Loucy (cell line): ENCODE measurements at regions not wholly inside any gene's neighbourhood (a gene's known extent, or its start where the extent isn't known, plus 50 kb on each side); places are given as distances from the start of the nearest gene placed in this dataset.

ENCODE experiments used
- H2AFZ ChIP-seq: fragments of 200-600 bp; sonication (generic); 2 replicates; pipeline ENCODE4 v1.6.0; 2016; ENCODE audit warnings: antibody characterized with exemption, mild to moderate bottlenecking, low read length, moderate library complexity
- H3F3A ChIP-seq: fragments of 200-600 bp; 2 replicates; pipeline ENCODE4 v1.6.0; 2016; ENCODE audit warnings: antibody characterized with exemption, low read depth, mild to moderate bottlenecking
- H3K27me3 ChIP-seq: fragments of 200-600 bp; sonication (generic); 2 replicates; pipeline ENCODE4 v1.6.1; 2014; ENCODE audit warnings: low read length, mild to moderate bottlenecking; ENCODE audit not compliant: insufficient read depth, poor library complexity, severe bottlenecking
- H3K36me3 ChIP-seq: fragments of 200-600 bp; sonication (generic); 2 replicates; pipeline ENCODE4 v1.6.1; 2016; ENCODE audit warnings: low read length; ENCODE audit not compliant: insufficient read depth
- H3K4me1 ChIP-seq: fragments of 200-600 bp; sonication (generic); 2 replicates; pipeline ENCODE4 v1.5.1; 2014; ENCODE audit warnings: low read length, mild to moderate bottlenecking; ENCODE audit not compliant: insufficient read depth, poor library complexity, severe bottlenecking
- H3K4me2 ChIP-seq: fragments of 200-600 bp; sonication (generic); 2 replicates; pipeline ENCODE4 v1.6.0; 2014; ENCODE audit warnings: antibody characterized with exemption, low read length, low read depth, mild to moderate bottlenecking; ENCODE audit not compliant: poor library complexity, severe bottlenecking
- H3K4me3 ChIP-seq: fragments of 200-600 bp; sonication (generic); 2 replicates; pipeline ENCODE4 v1.5.1; 2014; ENCODE audit warnings: low read length, mild to moderate bottlenecking, mixed read lengths; ENCODE audit not compliant: poor library complexity, severe bottlenecking
- H3K79me2 ChIP-seq: fragments of 200-600 bp; sonication (generic); 2 replicates; pipeline ENCODE4 v1.6.1; 2014; ENCODE audit warnings: low read length; ENCODE audit not compliant: insufficient read depth
- H3K9ac ChIP-seq: fragments of 200-600 bp; sonication (generic); 2 replicates; pipeline ENCODE4 v1.6.0; 2014; ENCODE audit warnings: mild to moderate bottlenecking, low read depth, low read length, moderate library complexity; ENCODE audit not compliant: poor library complexity, severe bottlenecking
- H3K9me2 ChIP-seq: fragments of 200-600 bp; sonication (generic); replicated peaks from 2 replicates; pipeline ENCODE4 v1.6.1; 2016; ENCODE audit warnings: low read depth, low read length, mixed read lengths
- H3K9me3 ChIP-seq: fragments of 200-600 bp; sonication (generic); 2 replicates; pipeline ENCODE4 v1.6.1; 2014; ENCODE audit warnings: mild to moderate bottlenecking, antibody characterized with exemption, low read length, low read depth; ENCODE audit not compliant: insufficient read depth
- H4K20me1 ChIP-seq: fragments of 200-600 bp; sonication (generic); 2 replicates; pipeline ENCODE4 v1.6.0; 2014; ENCODE audit warnings: antibody characterized with exemption, low read length, mild to moderate bottlenecking; ENCODE audit not compliant: insufficient read depth, poor library complexity, severe bottlenecking
- EZH2phosphoT487 ChIP-seq: fragments of 200-600 bp; IDR thresholded peaks from 2 replicates; pipeline ENCODE4 v1.6.1; 2018; ENCODE audit warnings: antibody characterized with exemption, mild to moderate bottlenecking, moderate library complexity, borderline replicate concordance
- TF ChIP-seq, protein P1 (sequence below): fragments of 200-600 bp; sonication (generic); conservative IDR thresholded peaks from 2 replicates; pipeline ENCODE4 v1.5.1; 2014; ENCODE audit warnings: mild to moderate bottlenecking, antibody characterized with exemption, low read length

DNA sequence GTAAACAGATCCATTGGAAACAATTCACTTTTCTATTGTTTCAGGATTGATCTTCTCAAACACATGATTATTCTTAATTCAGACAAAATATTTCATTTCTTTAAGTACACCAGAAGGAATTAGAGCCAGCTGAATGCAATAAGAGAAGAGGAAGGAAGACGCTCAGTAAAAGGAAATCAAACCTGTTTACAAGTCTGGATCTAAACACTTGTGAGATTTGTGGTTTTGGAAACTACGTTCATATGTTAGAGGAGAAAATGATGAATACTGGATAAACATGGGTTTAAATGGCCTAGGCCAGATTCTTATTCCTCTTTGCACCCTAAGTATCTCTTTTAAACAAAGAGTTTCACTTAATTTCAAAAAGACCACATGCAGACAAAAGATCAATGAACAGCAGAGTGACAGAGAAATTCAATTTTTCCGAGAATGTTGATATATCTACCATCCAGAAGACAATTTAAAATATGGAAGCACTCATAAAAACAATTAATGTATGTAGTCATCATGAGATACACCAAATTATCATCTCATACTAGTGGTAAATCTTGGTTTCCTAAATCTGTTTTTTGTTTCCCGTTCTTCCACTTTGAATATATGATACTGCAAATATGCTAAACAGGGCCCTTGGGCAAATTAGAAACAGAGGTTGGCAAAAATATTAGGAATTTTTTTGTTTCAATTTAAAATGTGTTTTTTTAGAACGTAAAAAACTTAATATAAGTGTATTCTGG, 703.5 kb upstream of the CITED2 start:
- TF ChIP-seq, protein P1, sequence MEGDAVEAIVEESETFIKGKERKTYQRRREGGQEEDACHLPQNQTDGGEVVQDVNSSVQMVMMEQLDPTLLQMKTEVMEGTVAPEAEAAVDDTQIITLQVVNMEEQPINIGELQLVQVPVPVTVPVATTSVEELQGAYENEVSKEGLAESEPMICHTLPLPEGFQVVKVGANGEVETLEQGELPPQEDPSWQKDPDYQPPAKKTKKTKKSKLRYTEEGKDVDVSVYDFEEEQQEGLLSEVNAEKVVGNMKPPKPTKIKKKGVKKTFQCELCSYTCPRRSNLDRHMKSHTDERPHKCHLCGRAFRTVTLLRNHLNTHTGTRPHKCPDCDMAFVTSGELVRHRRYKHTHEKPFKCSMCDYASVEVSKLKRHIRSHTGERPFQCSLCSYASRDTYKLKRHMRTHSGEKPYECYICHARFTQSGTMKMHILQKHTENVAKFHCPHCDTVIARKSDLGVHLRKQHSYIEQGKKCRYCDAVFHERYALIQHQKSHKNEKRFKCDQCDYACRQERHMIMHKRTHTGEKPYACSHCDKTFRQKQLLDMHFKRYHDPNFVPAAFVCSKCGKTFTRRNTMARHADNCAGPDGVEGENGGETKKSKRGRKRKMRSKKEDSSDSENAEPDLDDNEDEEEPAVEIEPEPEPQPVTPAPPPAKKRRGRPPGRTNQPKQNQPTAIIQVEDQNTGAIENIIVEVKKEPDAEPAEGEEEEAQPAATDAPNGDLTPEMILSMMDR = no peak
- TF ChIP-seq EZH2phosphoT487 = no peak
- no peak overlapping the region for H3K4me2 ChIP-seq
- H3K4me3 ChIP-seq = no peak overlapping the region
- no peaks in the 10 kb centered on the region for H3K79me2 ChIP-seq
- H4K20me1 ChIP-seq = no peaks in the 10 kb centered on the region
- H3K36me3 ChIP-seq = no peaks in the 10 kb centered on the region
- H2AFZ ChIP-seq = no peak overlapping the region
- H3K9me2 ChIP-seq = no peaks in the 10 kb centered on the region
- no peaks in the 10 kb centered on the region for H3K27me3 ChIP-seq
- no peaks in the 10 kb centered on the region for H3K9me3 ChIP-seq
- no peaks in the 10 kb centered on the region for H3F3A ChIP-seq
- H3K9ac ChIP-seq = no peak overlapping the region
- H3K4me1 ChIP-seq = no peaks in the 10 kb centered on the region

DNA sequence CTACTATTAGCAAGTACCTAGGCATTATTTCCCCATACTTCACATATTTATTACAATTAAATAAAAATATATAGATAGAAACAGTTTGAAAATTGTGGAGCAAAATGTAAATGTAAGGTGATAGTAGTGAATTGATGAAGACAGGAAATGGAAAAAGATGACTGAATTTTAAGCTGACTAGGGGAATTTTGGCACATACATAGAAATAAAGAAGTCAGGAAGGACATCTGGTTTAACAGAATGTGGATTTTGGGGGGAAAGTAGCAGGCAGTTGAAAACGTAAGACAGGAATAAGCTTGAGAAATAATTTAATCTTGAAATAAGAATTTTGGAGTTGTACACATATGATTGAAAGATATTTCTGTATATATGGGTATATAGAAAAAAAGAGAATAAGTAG, 701.7 kb upstream of the CITED2 start:
- H3K27me3 ChIP-seq = no peaks in the 10 kb centered on the region
- H3K4me1 ChIP-seq = no peaks in the 10 kb centered on the region
- H3K9me2 ChIP-seq = no peaks in the 10 kb centered on the region
- H4K20me1 ChIP-seq = no peaks in the 10 kb centered on the region
- no peaks in the 10 kb centered on the region for H3K9me3 ChIP-seq
- H3K4me3 ChIP-seq = no peak overlapping the region
- H3K36me3 ChIP-seq = no peaks in the 10 kb centered on the region
- TF ChIP-seq EZH2phosphoT487 = no peak
- TF ChIP-seq, protein P1 = no peak
- H3K4me2 ChIP-seq = no peak overlapping the region
- H3F3A ChIP-seq = no peaks in the 10 kb centered on the region
- H2AFZ ChIP-seq = no peak overlapping the region
- no peaks in the 10 kb centered on the region for H3K79me2 ChIP-seq
- no peak overlapping the region for H3K9ac ChIP-seq

DNA sequence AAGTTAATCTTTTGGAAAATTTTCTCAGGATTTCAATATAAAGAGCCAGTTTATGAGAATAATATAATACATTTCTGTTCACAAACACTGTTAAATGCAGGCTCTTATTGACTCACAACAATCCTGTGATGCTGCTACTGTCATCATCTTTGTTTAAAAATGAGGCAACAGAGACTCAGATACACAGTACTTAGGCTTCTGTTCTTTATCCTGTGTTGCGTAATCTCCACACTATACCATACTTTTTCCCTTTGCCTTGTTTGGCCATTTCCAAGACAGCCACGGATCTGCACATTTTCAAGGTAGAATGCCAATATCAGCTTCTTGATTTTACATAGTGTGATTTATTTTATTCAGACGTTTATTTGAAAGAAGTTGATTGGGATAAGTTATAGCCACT, 699.0 kb upstream of the CITED2 start:
- Histone ChIP-seq H3F3A (no peaks in the 10 kb centered on the region), H3K4me1 (no peaks in the 10 kb centered on the region), H4K20me1 (no peaks in the 10 kb centered on the region), H3K4me3 (no peak overlapping the region), H3K36me3 (no peaks in the 10 kb centered on the region), H3K79me2 (no peaks in the 10 kb centered on the region), H3K9ac (no peak overlapping the region), H2AFZ (no peak overlapping the region), H3K9me2 (no peaks in the 10 kb centered on the region), H3K4me2 (no peak overlapping the region), H3K9me3 (no peaks in the 10 kb centered on the region), H3K27me3 (no peaks in the 10 kb centered on the region)
- TF ChIP-seq EZH2phosphoT487 = no peak
- TF ChIP-seq, protein P1 = no peak
